ENCODE measurements at regions not wholly inside any gene's neighbourhood (a gene's known extent, or its start where the extent isn't known, plus 50 kb on each side); places are given as distances from the start of the nearest gene placed in this dataset.

GRCh38 chr12:116651089-116651488 is 86.8 kb downstream of the SPRING1 start:
- no peak for TF ChIP-seq CTCF (IDR thresholded peaks at IDR 0.05)
- no peak for TF ChIP-seq POLR2A (IDR thresholded peaks at IDR 0.05)
- TF ChIP-seq EP300 (IDR thresholded peaks at IDR 0.05) = no peak

All from tibial nerve (tissue), 4 donors.